MCF 10A (cell line): ENCODE measurements at regions not wholly inside any gene's neighbourhood (a gene's known extent, or its start where the extent isn't known, plus 50 kb on each side); places are given as distances from the start of the nearest gene placed in this dataset.

Experiments used
- BruUV-seq: library from RNA; stranded (reverse); fragments of 400-500 nt; replicated peaks from 2 replicates; lab custom pipeline; 2021; lab: Mats Ljungman, UMichigan
- CTCF ChIA-PET: fragments of 300-600 bp; sonication (Branson Sonifier 250); formaldehyde crosslinking; extraction: SDS; loops from one replicate; lab custom pipeline; 2021; ENCODE audit warnings: antibody characterized with exemption, inconsistent platforms; lab: Yijun Ruan, JAX
- POLR2A ChIA-PET: fragments of 300-600, 350-650 bp; sonication (Branson Sonifier 250); formaldehyde crosslinking; extraction: SDS; loops from one replicate; lab custom pipeline; 2020; ENCODE audit warnings: antibody characterized with exemption, inconsistent platforms; lab: Yijun Ruan, JAX
- DNase-seq: peaks from one replicate; pipeline ENCODE4 v3.0.0-alpha.2; 2018; ENCODE audit not compliant: unreplicated experiment
- H3K27ac Mint-ChIP-seq: one replicate; pipeline ENCODE4 v1.8.0; 2022; ENCODE audit warnings: mild to moderate bottlenecking, low read depth, mixed read lengths; ENCODE audit not compliant: unreplicated experiment
- H3K27me3 Mint-ChIP-seq: one replicate; pipeline ENCODE4 v1.8.0; 2022; ENCODE audit warnings: mixed read lengths; ENCODE audit not compliant: insufficient read depth, unreplicated experiment
- H3K36me3 Mint-ChIP-seq: one replicate; pipeline ENCODE4 v1.8.0; 2022; ENCODE audit warnings: mild to moderate bottlenecking, moderate library complexity, mixed read lengths; ENCODE audit not compliant: insufficient read depth, unreplicated experiment
- H3K4me1 Mint-ChIP-seq: one replicate; pipeline ENCODE4 v1.8.0; 2022; ENCODE audit warnings: mixed read lengths; ENCODE audit not compliant: insufficient read depth, unreplicated experiment
- H3K4me3 Mint-ChIP-seq: one replicate; pipeline ENCODE4 v1.8.0; 2022; ENCODE audit warnings: mild to moderate bottlenecking, moderate library complexity, mixed read lengths; ENCODE audit not compliant: unreplicated experiment
- H3K9me3 Mint-ChIP-seq: one replicate; pipeline ENCODE4 v1.8.0; 2022; ENCODE audit warnings: mixed read lengths; ENCODE audit not compliant: unreplicated experiment
- intact Hi-C: fragments of 100-400 bp; cut with micrococcal nuclease; formaldehyde crosslinking; loops from 2 replicates; pipeline ENCODE4 v1.14.1; 2022
- TF ChIP-seq, protein P1 (sequence below): fragments of 200-600 bp; IDR thresholded peaks from one replicate; pipeline ENCODE4 v1.8.0; 2022; ENCODE audit warnings: antibody characterized with exemption, mild to moderate bottlenecking; ENCODE audit not compliant: unreplicated experiment

DNA sequence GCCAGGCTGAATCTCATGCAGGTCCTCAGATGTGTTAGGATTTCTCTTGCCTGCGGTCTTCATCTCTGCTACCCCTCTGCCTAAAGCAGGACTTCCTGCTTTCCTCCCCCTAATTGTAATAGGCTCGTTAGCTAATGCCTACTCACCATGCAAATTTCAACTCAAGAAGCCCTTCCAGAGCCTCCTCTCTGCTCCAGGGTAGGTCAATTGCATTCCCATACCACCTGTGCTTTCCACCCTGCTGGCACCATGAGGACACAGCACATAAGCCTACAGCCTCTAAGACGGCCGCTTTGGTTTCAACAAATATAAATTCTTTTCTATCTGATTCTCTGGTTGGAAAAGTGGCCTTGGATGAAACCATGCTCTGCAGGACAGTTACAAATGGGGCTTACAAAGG is 93.9 kb downstream of the QDPR start:
- CTCF ChIA-PET, result no interaction called here
- TF ChIP-seq, protein P1, sequence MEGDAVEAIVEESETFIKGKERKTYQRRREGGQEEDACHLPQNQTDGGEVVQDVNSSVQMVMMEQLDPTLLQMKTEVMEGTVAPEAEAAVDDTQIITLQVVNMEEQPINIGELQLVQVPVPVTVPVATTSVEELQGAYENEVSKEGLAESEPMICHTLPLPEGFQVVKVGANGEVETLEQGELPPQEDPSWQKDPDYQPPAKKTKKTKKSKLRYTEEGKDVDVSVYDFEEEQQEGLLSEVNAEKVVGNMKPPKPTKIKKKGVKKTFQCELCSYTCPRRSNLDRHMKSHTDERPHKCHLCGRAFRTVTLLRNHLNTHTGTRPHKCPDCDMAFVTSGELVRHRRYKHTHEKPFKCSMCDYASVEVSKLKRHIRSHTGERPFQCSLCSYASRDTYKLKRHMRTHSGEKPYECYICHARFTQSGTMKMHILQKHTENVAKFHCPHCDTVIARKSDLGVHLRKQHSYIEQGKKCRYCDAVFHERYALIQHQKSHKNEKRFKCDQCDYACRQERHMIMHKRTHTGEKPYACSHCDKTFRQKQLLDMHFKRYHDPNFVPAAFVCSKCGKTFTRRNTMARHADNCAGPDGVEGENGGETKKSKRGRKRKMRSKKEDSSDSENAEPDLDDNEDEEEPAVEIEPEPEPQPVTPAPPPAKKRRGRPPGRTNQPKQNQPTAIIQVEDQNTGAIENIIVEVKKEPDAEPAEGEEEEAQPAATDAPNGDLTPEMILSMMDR, result no peak
- intact Hi-C loops, result no loop called here
- no peaks in the 10 kb centered on the region for H3K9me3 Mint-ChIP-seq
- H3K27me3 Mint-ChIP-seq, result peaks cover 50% of the 10 kb centered on the region
- no peaks in the 10 kb centered on the region for H3K36me3 Mint-ChIP-seq
- POLR2A ChIA-PET, result no interaction called here
- no peaks in the 10 kb centered on the region for H3K4me1 Mint-ChIP-seq
- no TSS peak for BruUV-seq
- H3K4me3 Mint-ChIP-seq, result no peak overlapping the region
- DNase-seq, result no peak
- H3K27ac Mint-ChIP-seq, result no peak overlapping the region

DNA sequence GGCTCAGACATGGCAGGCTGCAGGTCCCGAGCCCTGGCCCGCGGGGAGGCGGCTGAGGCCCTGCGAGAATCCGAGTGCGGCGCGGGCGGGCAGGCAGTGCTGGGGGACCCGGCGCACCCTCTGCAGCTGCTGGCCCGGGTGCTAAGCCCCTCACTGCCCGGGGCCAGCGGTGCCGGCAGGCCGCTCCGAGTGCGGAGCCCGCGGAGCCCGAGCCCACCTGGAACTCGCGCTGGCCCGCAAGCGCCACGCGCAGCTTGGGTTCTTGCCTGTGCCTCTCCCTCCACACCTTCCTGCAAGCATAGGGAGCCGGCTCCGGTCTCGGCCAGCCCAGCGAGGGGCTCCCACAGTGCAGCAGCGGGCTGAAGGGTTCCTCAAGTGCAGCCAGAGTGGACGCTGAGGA is 97.5 kb downstream of the QDPR start:
- Mint-ChIP-seq H3K36me3 (no peaks in the 10 kb centered on the region), H3K27me3 (peaks cover 44% of the 10 kb centered on the region), H3K4me1 (no peaks in the 10 kb centered on the region), H3K9me3 (no peaks in the 10 kb centered on the region), H3K27ac (no peak overlapping the region), H3K4me3 (no peak overlapping the region)
- no peak for DNase-seq
- intact Hi-C loops, result no loop called here
- BruUV-seq, result no TSS peak
- TF ChIP-seq, protein P1, result no peak
- POLR2A ChIA-PET, result no interaction called here
- CTCF ChIA-PET, result no interaction called here

DNA sequence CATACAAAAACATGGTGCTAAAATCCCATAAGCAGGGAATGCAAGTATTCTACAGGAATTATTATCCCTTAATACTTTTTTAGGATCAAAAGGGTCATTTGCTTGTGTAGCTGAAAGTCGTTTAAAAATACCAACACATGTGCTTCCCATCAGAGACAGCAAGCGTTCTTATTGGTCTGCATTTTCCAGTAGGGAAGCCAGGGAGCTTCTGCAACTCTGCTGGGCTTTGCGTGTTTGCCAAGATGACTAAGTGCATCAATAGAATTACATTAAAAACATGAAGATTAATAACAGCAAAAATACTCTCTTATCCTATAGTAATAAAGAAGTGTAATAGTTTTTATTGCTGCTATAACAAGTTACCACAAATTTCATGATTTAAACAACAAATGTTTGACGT is 111.2 kb downstream of the QDPR start:
- H3K9me3 Mint-ChIP-seq, result no peaks in the 10 kb centered on the region
- no peak overlapping the region for H3K4me3 Mint-ChIP-seq
- peaks cover 5% of the 10 kb centered on the region for H3K36me3 Mint-ChIP-seq
- H3K27me3 Mint-ChIP-seq, result no peaks in the 10 kb centered on the region
- no TSS peak for BruUV-seq
- intact Hi-C loops, result no loop called here
- no peak for DNase-seq
- no peak overlapping the region for H3K27ac Mint-ChIP-seq
- TF ChIP-seq, protein P1, result no peak
- POLR2A ChIA-PET, result no interaction called here
- no peaks in the 10 kb centered on the region for H3K4me1 Mint-ChIP-seq
- CTCF ChIA-PET, result no interaction called here

DNA sequence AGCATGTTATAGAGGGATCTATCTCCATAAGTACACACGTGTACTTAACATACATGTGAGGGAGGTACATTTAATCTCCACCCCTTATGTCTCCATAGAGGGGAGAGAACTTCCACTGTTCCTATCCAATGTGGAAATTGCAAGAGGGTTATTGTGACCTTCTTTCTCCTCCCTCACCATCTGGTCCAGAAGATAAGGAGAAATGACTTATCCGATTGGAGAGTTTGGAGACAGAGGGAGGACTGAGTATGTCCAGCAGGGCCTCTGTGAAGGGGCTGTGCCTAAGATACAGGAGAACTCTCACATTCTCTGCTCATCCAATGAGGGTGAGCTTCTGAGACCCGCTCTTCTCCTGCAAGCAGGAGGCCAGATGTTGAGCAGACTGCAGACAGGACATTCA is 113.1 kb downstream of the QDPR start:
- no peaks in the 10 kb centered on the region for H3K9me3 Mint-ChIP-seq
- POLR2A ChIA-PET, result no interaction called here

More for the DNA sequence above, 113.1 kb downstream of the QDPR start:
- Mint-ChIP-seq H3K36me3 (peaks cover 5% of the 10 kb centered on the region), H3K4me1 (no peaks in the 10 kb centered on the region), H3K4me3 (no peak overlapping the region), H3K27ac (no peak overlapping the region), H3K27me3 (no peaks in the 10 kb centered on the region)
- no peak for DNase-seq
- CTCF ChIA-PET, result interaction anchor here (0.7 to 0.8 kb wide), 2 partner anchors 12 to 14 kb away, joined by 3 to 4 read pairs; no protein-coding TSS in a partner anchor
- intact Hi-C loops, result no loop called here
- TF ChIP-seq, protein P1, result no peak
- no TSS peak for BruUV-seq
